IMR-90 (cell line): ENCODE measurements at regions not wholly inside any gene's neighbourhood (a gene's known extent, or its start where the extent isn't known, plus 50 kb on each side); places are given as distances from the start of the nearest gene placed in this dataset.

ENCODE experiments used
- ATAC-seq: fragments of 200-7000 bp; cut with Tn5 transposase; 2 replicates; pipeline ENCODE4 v1.9.1; 2020; ENCODE audit warnings: low read depth, mild to moderate bottlenecking, moderate library complexity
- BruUV-seq: library from RNA; stranded (reverse); fragments of 400-500 nt; replicated peaks from 2 replicates; lab custom pipeline; 2021; lab: Mats Ljungman, UMichigan
- CTCF ChIA-PET: fragments of 300-600 bp; formaldehyde crosslinking; extraction: SDS; loops from one replicate; lab custom pipeline; 2021; ENCODE audit warnings: antibody characterized with exemption; lab: Yijun Ruan, JAX
- POLR2A ChIA-PET: fragments of 300-600 bp; sonication (Branson Sonifier 250); formaldehyde crosslinking; loops from one replicate; lab custom pipeline; 2022; ENCODE audit warnings: antibody characterized with exemption; ENCODE audit not compliant: unreplicated experiment; lab: Charles Lee
- DNase-seq: peaks from one replicate; pipeline ENCODE4 v3.0.0; 2013
- H2AFZ ChIP-seq: replicated peaks from 2 replicates; pipeline ENCODE3; 2013; ENCODE audit warnings: low read length, mild to moderate bottlenecking; ENCODE audit not compliant: poor library complexity
- H2AK5ac ChIP-seq: 2 replicates; pipeline ENCODE4 v1.6.1; 2013; ENCODE audit warnings: low read depth, low read length, inconsistent platforms
- H2AK9ac ChIP-seq: replicated peaks from 2 replicates; pipeline ENCODE3; 2013; ENCODE audit warnings: mild to moderate bottlenecking, low read depth, low read length, moderate library complexity; ENCODE audit not compliant: poor library complexity
- H2BK120ac ChIP-seq: 2 replicates; pipeline ENCODE4 v1.6.1; 2013; ENCODE audit warnings: low read depth, low read length, inconsistent platforms
- H2BK15ac ChIP-seq: 3 replicates; pipeline ENCODE4 v1.6.1; 2013; ENCODE audit warnings: low read depth, low read length, inconsistent platforms
- H2BK20ac ChIP-seq: 2 replicates; pipeline ENCODE4 v1.6.1; 2013; ENCODE audit warnings: low read depth, mild to moderate bottlenecking, inconsistent platforms, low read length, moderate library complexity
- H2BK5ac ChIP-seq: 2 replicates; pipeline ENCODE4 v1.6.1; 2013; ENCODE audit warnings: mild to moderate bottlenecking, low read depth, low read length, inconsistent platforms; ENCODE audit not compliant: poor library complexity, severe bottlenecking
- H3K14ac ChIP-seq: replicated peaks from 2 replicates; pipeline ENCODE4 v1.6.1; 2013; ENCODE audit warnings: low read depth, low read length, inconsistent platforms
- H3K18ac ChIP-seq: 2 replicates; pipeline ENCODE4 v1.6.1; 2013; ENCODE audit warnings: low read depth, low read length, control low read depth
- H3K23ac ChIP-seq: 2 replicates; pipeline ENCODE4 v1.6.1; 2013; ENCODE audit warnings: low read depth, low read length, inconsistent platforms
- H3K27ac ChIP-seq: 2 replicates; pipeline ENCODE4 v1.5.1; 2013; ENCODE audit warnings: mild to moderate bottlenecking, control low read depth, low read length; ENCODE audit not compliant: insufficient read depth
- H3K27me3 ChIP-seq: 2 replicates; pipeline ENCODE4 v1.6.1; 2013; ENCODE audit warnings: low read length; ENCODE audit not compliant: control insufficient read depth, insufficient read depth
- H3K36me3 ChIP-seq: 2 replicates; pipeline ENCODE4 v1.6.1; 2013; ENCODE audit warnings: low read length, mixed read lengths; ENCODE audit not compliant: control insufficient read depth, insufficient read depth
- H3K4ac ChIP-seq: 2 replicates; pipeline ENCODE4 v1.6.1; 2013; ENCODE audit warnings: low read depth, low read length, inconsistent platforms
- H3K4me1 ChIP-seq: 2 replicates; pipeline ENCODE4 v1.6.1; 2013; ENCODE audit warnings: low read length, mixed read lengths; ENCODE audit not compliant: control insufficient read depth, insufficient read depth
- H3K4me2 ChIP-seq: 2 replicates; pipeline ENCODE4 v1.6.1; 2013; ENCODE audit warnings: low read depth, mild to moderate bottlenecking, control low read depth, low read length, moderate library complexity
- H3K4me3 ChIP-seq: 2 replicates; pipeline ENCODE4 v1.5.1; 2013; ENCODE audit warnings: low read depth, mild to moderate bottlenecking, control low read depth, low read length, moderate library complexity; ENCODE audit not compliant: insufficient read depth
- H3K56ac ChIP-seq: 2 replicates; pipeline ENCODE4 v1.6.1; 2013; ENCODE audit warnings: low read length, inconsistent platforms; ENCODE audit not compliant: insufficient read depth; ENCODE audit errors: extremely low read depth
- H3K79me1 ChIP-seq, 2 experiments: 2 replicates each; pipeline ENCODE4 v1.6.1; 2013; ENCODE audit warnings: low read length in 2 of 2, inconsistent platforms in 1 of 2, low read depth in 1 of 2
- H3K9ac ChIP-seq: 2 replicates; pipeline ENCODE4 v1.6.1; 2013; ENCODE audit warnings: low read depth, low read length, control low read depth
- H3K9me1 ChIP-seq: 2 replicates; pipeline ENCODE4 v1.6.1; 2013; ENCODE audit warnings: low read length, inconsistent platforms; ENCODE audit not compliant: insufficient read depth
- H3K9me3 ChIP-seq: 2 replicates; pipeline ENCODE4 v1.6.1; 2013; ENCODE audit warnings: low read length; ENCODE audit not compliant: control insufficient read depth, insufficient read depth
- H4K20me1 ChIP-seq: 2 replicates; pipeline ENCODE4 v1.6.1; 2013; ENCODE audit warnings: low read length, inconsistent platforms; ENCODE audit not compliant: insufficient read depth
- H4K5ac ChIP-seq: 2 replicates; pipeline ENCODE4 v1.6.1; 2013; ENCODE audit warnings: mild to moderate bottlenecking, low read depth, low read length, control low read depth
- H4K8ac ChIP-seq, 2 experiments: 2 replicates each; pipeline ENCODE4 v1.6.1; 2013; ENCODE audit warnings: low read depth in 2 of 2, low read length in 2 of 2, control low read depth in 1 of 2, inconsistent platforms in 1 of 2
- H4K91ac ChIP-seq: 2 replicates; pipeline ENCODE4 v1.6.1; 2013; ENCODE audit warnings: low read depth, low read length, inconsistent platforms; ENCODE audit not compliant: insufficient read depth
- BHLHE40 ChIP-seq: fragments of 150-350 bp; IDR thresholded peaks from 2 replicates; pipeline ENCODE4 v1.6.1; 2016; ENCODE audit warnings: mild to moderate bottlenecking, low read depth, low read length
- NFE2L2 ChIP-seq: fragments of 150-350 bp; IDR thresholded peaks from 2 replicates; pipeline ENCODE4 v1.6.1; 2016; ENCODE audit warnings: low read depth, mild to moderate bottlenecking, low read length
- RCOR1 ChIP-seq: IDR thresholded peaks from 2 replicates; pipeline ENCODE4 v1.6.1; 2012; ENCODE audit warnings: mild to moderate bottlenecking, low read length, improper control_type of control experiment; ENCODE audit not compliant: insufficient replicate concordance
- RFX5 ChIP-seq: IDR thresholded peaks from 2 replicates; pipeline ENCODE4 v1.8.0; 2012; ENCODE audit warnings: low read depth, mild to moderate bottlenecking, low read length, moderate library complexity
- USF2 ChIP-seq: fragments of 150-350 bp; IDR thresholded peaks from 2 replicates; pipeline ENCODE4 v1.6.1; 2017; ENCODE audit warnings: mild to moderate bottlenecking, antibody characterized with exemption, low read length, low read depth
- WGBS, 2 experiments: methylation state at CpG; one replicate each; pipeline versions ENCODE4 v1.1.5 to v1.1.7; 2013; ENCODE audit warnings: missing lambda C conversion rate in 2 of 2; ENCODE audit not compliant: insufficient read length in 1 of 2; ENCODE audit errors: extremely low coverage in 2 of 2; 5-methylcytosine and 5-hydroxymethylcytosine counted together
- dilution Hi-C: fragments of 300-500 bp; cut with HindIII; formaldehyde crosslinking; loops from one replicate; pipeline ENCODE4 v1.14.3; 2018; ENCODE audit warnings: low sequenced_read_pairs; ENCODE audit not compliant: unreplicated experiment
- in situ Hi-C: fragments of 300-500 bp; cut with MboI; formaldehyde crosslinking; loops from 3 replicates; pipeline ENCODE4 v1.14.3; 2019; ENCODE audit warnings: low sequenced_read_pairs, inconsistent platforms, mixed read lengths
- intact Hi-C: fragments of 100-400 bp; cut with micrococcal nuclease; formaldehyde crosslinking; loops from 2 replicates; pipeline ENCODE4 v1.10.0; 2022

- in situ Hi-C loops, result loop anchor here (10.0 kb wide), 1 partner anchor 60 kb away; no protein-coding TSS in a partner anchor
- Histone ChIP-seq H3K36me3 (no peaks in the 10 kb centered on the region), H3K9me1 (no peaks in the 10 kb centered on the region), H2AK9ac (no peak overlapping the region), H4K91ac (no peak overlapping the region), H3K4me1 (no peaks in the 10 kb centered on the region), H2BK5ac (no peak overlapping the region), H2AFZ (no peak overlapping the region), H3K56ac (no peak overlapping the region), H2AK5ac (no peak overlapping the region), H3K9me3 (peaks cover 14% of the 10 kb centered on the region), H3K4me3 (no peak overlapping the region), H2BK20ac (no peak overlapping the region), H2BK15ac (no peak overlapping the region), H3K4me2 (no peak overlapping the region), H3K27me3 (no peaks in the 10 kb centered on the region), H3K14ac (no peak overlapping the region), H3K18ac (no peak overlapping the region), H4K20me1 (no peaks in the 10 kb centered on the region), H3K79me1 (no peaks in the 10 kb centered on the region), H4K5ac (no peak overlapping the region), H3K27ac (no peak overlapping the region), H2BK120ac (no peak overlapping the region), H3K23ac (no peak overlapping the region), H4K8ac (no peak overlapping the region), H3K9ac (no peak overlapping the region), H3K4ac (no peak overlapping the region)
- intact Hi-C loops, result no loop called here
- no peak for TF ChIP-seq BHLHE40
- no peak for TF ChIP-seq NFE2L2
- TF ChIP-seq USF2, result no peak
- no peak for TF ChIP-seq RCOR1
- TF ChIP-seq RFX5, result no peak
- no TSS peak for BruUV-seq
- ChIA-PET CTCF (no interaction called here), POLR2A (no interaction called here)
- ATAC-seq (no peak), DNase-seq (no peak)
- no CpG with 5 or more reads among the region's 3 CpGs for WGBS, 2 experiments
- dilution Hi-C loops, result no loop called here
Measured at GRCh38 chr18:37684590-37684989, 119.0 kb upstream of the CELF4 start.
